DND-41 (cell line): ENCODE measurements at regions not wholly inside any gene's neighbourhood (a gene's known extent, or its start where the extent isn't known, plus 50 kb on each side); places are given as distances from the start of the nearest gene placed in this dataset.

ENCODE experiments used
- ATAC-seq: fragments of 200-7000 bp; cut with Tn5 transposase; 3 replicates; pipeline ENCODE4 v1.9.1; 2021; ENCODE audit warnings: low read depth; ENCODE audit not compliant: insufficient read depth
- DNase-seq: peaks from one replicate; pipeline ENCODE4 v3.0.0-alpha.2; 2020
- H2AFZ ChIP-seq: 2 replicates; pipeline ENCODE4 v1.6.0; 2012; ENCODE audit warnings: low read depth, low read length
- H3K27ac ChIP-seq: 2 replicates; pipeline ENCODE4 v1.5.1; 2012; ENCODE audit warnings: low read length, inconsistent platforms
- H3K27me3 ChIP-seq: fragments of 200-600 bp; sonication (generic); 2 replicates; pipeline ENCODE4 v1.6.0; 2012; ENCODE audit warnings: low read length, mild to moderate bottlenecking, inconsistent platforms; ENCODE audit not compliant: insufficient read depth, poor library complexity
- H3K36me3 ChIP-seq: 2 replicates; pipeline ENCODE4 v1.5.1; 2012; ENCODE audit warnings: low read length, inconsistent platforms; ENCODE audit not compliant: insufficient read depth
- H3K4me1 ChIP-seq: 2 replicates; pipeline ENCODE4 v1.5.1; 2012; ENCODE audit warnings: mild to moderate bottlenecking, low read length; ENCODE audit not compliant: insufficient read depth
- H3K4me2 ChIP-seq: 2 replicates; pipeline ENCODE4 v1.6.0; 2012; ENCODE audit warnings: mild to moderate bottlenecking, moderate library complexity, low read length, inconsistent platforms; ENCODE audit not compliant: insufficient read depth
- H3K4me3 ChIP-seq, 2 experiments: fragments of 200-600 bp in 1 of 2; shearing (Covaris generic) in 1 of 2; 2 replicates each; pipeline ENCODE4 v1.5.1; 2012 to 2016; ENCODE audit warnings: inconsistent platforms in 2 of 2, low read length in 2 of 2, mild to moderate bottlenecking in 2 of 2, low read depth in 1 of 2, moderate library complexity in 1 of 2
- H3K79me2 ChIP-seq: 2 replicates; pipeline ENCODE4 v1.6.0; 2012; ENCODE audit warnings: low read length, inconsistent platforms; ENCODE audit not compliant: insufficient read depth
- H3K9ac ChIP-seq: 2 replicates; pipeline ENCODE4 v1.6.0; 2012; ENCODE audit warnings: low read depth, mild to moderate bottlenecking, inconsistent platforms, low read length, moderate library complexity
- H3K9me3 ChIP-seq: 2 replicates; pipeline ENCODE4 v1.5.1; 2012; ENCODE audit warnings: low read length, moderate library complexity, mild to moderate bottlenecking, inconsistent platforms; ENCODE audit not compliant: insufficient read depth, severe bottlenecking
- H4K20me1 ChIP-seq: 2 replicates; pipeline ENCODE4 v1.6.0; 2012; ENCODE audit warnings: low read length; ENCODE audit not compliant: insufficient read depth
- CTCF ChIP-seq: IDR thresholded peaks from 2 replicates; pipeline ENCODE4 v1.5.1; 2012; ENCODE audit warnings: borderline replicate concordance, low read length, moderate library complexity, mild to moderate bottlenecking; ENCODE audit not compliant: poor library complexity, severe bottlenecking; ENCODE audit errors: extremely low read depth
- EZH2 ChIP-seq: IDR thresholded peaks from 3 replicates; pipeline ENCODE4 v1.6.1; 2012; ENCODE audit warnings: borderline replicate concordance, low read depth, mild to moderate bottlenecking, moderate library complexity, low read length, inconsistent platforms; ENCODE audit not compliant: severe bottlenecking

- no peaks in the 10 kb centered on the region for H4K20me1 ChIP-seq
- no peaks in the 10 kb centered on the region for H3K9me3 ChIP-seq
- H3K4me3 ChIP-seq = no peak overlapping the region
- no peaks in the 10 kb centered on the region for H3K27me3 ChIP-seq
- H3K9ac ChIP-seq = no peak overlapping the region
- no peaks in the 10 kb centered on the region for H3K36me3 ChIP-seq
- DNase-seq (no peak), ATAC-seq (no peak)
- H3K4me2 ChIP-seq = no peak overlapping the region
- H3K4me1 ChIP-seq = no peaks in the 10 kb centered on the region
- H3K27ac ChIP-seq = no peak overlapping the region
- no peak overlapping the region for H2AFZ ChIP-seq
- H3K79me2 ChIP-seq = no peaks in the 10 kb centered on the region
- TF ChIP-seq EZH2 (no peak), CTCF (no peak)
These were observed 217.5 kb upstream of the ADAMTS3 start for GRCh38 chr4:72786401-72786990.

GRCh38 chr4:72779241-72779640, 210.2 kb upstream of the ADAMTS3 start:
- Histone ChIP-seq H4K20me1 (no peaks in the 10 kb centered on the region), H3K79me2 (no peaks in the 10 kb centered on the region), H3K27me3 (no peaks in the 10 kb centered on the region), H3K36me3 (no peaks in the 10 kb centered on the region), H2AFZ (no peak overlapping the region), H3K4me3 (no peak overlapping the region), H3K9me3 (no peaks in the 10 kb centered on the region), H3K4me1 (no peaks in the 10 kb centered on the region), H3K27ac (no peak overlapping the region), H3K4me2 (no peak overlapping the region), H3K9ac (no peak overlapping the region)
- TF ChIP-seq EZH2 = no peak
- no peak for TF ChIP-seq CTCF
- ATAC-seq = no peak
- DNase-seq = no peak

GRCh38 chr4:72777436-72777835, 208.4 kb upstream of the ADAMTS3 start:
- Histone ChIP-seq H2AFZ (no peak overlapping the region), H3K9ac (no peak overlapping the region)
- no peak for ATAC-seq

More at GRCh38 chr4:72777436-72777835, 208.4 kb upstream of the ADAMTS3 start:
- Histone ChIP-seq H4K20me1 (no peaks in the 10 kb centered on the region), H3K4me3 (no peak overlapping the region), H3K36me3 (no peaks in the 10 kb centered on the region), H3K79me2 (no peaks in the 10 kb centered on the region), H3K4me1 (no peaks in the 10 kb centered on the region), H3K27ac (no peak overlapping the region), H3K4me2 (no peak overlapping the region), H3K27me3 (no peaks in the 10 kb centered on the region), H3K9me3 (no peaks in the 10 kb centered on the region)
- TF ChIP-seq CTCF (no peak), EZH2 (no peak)
- no peak for DNase-seq
